ENCODE measurements at regions not wholly inside any gene's neighbourhood (a gene's known extent, or its start where the extent isn't known, plus 50 kb on each side); places are given as distances from the start of the nearest gene placed in this dataset.
"Not testable (repeated sequence)": the region's sequence is repeated elsewhere in the genome, so short reads cannot be mapped to it uniquely, and the experiment has no call there.

- TF ChIP-seq EZH2 (IDR thresholded peaks at IDR 0.05; ENCODE audit: insufficient read depth, poor library complexity, severe bottlenecking); EZH2phosphoT487 (IDR thresholded peaks at IDR 0.05; ENCODE audit: insufficient read depth, low read depth): not testable (repeated sequence)
These were observed 2306.8 kb upstream of the TPTE start for GRCh38 chr21:8214539-8214938.
